Astrocyte of the cerebellum (primary cell): ENCODE measurements at regions not wholly inside any gene's neighbourhood (a gene's known extent, or its start where the extent isn't known, plus 50 kb on each side); places are given as distances from the start of the nearest gene placed in this dataset.

ENCODE experiments used
- DNase-seq: peaks from one replicate; pipeline ENCODE4 v3.0.0-alpha.2; 2011; ENCODE audit warnings: low read depth
- H3K4me3 ChIP-seq: 2 replicates; pipeline ENCODE4 v1.5.1; 2011; ENCODE audit warnings: mild to moderate bottlenecking, low read depth, low read length, moderate library complexity
- CTCF ChIP-seq: IDR thresholded peaks from 2 replicates; pipeline ENCODE4 v1.5.1; 2012; ENCODE audit warnings: low read length, low read depth, moderate library complexity, mild to moderate bottlenecking; ENCODE audit errors: missing control alignments
- in situ Hi-C: cut with HindIII; loops from 2 replicates; pipeline ENCODE4 v1.10.0; 2017; ENCODE audit warnings: low sequenced_read_pairs

DNA sequence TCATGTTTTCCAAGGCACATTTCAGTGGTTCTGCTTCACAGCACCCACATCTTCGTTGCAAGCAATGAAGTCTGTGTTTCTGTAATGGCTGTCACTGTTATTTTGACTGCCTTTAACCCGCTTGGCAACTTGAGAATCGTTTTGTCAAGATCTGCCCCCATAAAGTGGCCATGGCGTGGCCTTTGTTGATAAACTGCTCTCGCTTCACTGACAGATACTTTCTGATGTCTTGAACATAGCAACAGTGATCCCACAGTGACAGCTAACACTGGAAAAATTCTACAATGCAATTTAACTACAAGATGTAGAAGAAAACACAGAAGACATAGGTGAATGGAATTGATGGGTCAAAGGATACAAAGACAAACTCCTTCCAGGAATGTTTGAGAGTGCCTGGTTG lies 184.2 kb downstream of the KLHL28 start:
- no peak for TF ChIP-seq CTCF
- H3K4me3 ChIP-seq: no peak overlapping the region
- no peak for DNase-seq
- in situ Hi-C loops: no loop called here

DNA sequence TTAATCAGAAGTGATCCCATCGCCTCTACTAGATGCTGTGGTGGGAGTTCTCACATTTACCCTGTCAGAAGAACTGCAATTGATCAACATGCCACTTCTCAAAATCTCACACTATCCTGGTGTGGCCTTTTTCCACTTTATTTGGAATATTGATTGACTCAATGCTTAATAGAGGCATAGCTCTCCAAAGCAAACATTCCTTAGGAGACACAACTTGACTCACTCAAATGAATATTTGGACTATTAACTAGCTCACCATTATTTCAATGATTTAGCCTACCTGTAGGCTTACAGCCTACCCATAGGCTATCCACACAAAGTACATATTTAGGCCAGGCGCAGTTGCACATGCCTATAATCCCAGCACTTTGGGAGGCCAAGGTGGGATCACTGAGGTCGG lies 186.5 kb downstream of the KLHL28 start:
- H3K4me3 ChIP-seq: no peak overlapping the region
- TF ChIP-seq CTCF: no peak
- in situ Hi-C loops: no loop called here
- DNase-seq: no peak

DNA sequence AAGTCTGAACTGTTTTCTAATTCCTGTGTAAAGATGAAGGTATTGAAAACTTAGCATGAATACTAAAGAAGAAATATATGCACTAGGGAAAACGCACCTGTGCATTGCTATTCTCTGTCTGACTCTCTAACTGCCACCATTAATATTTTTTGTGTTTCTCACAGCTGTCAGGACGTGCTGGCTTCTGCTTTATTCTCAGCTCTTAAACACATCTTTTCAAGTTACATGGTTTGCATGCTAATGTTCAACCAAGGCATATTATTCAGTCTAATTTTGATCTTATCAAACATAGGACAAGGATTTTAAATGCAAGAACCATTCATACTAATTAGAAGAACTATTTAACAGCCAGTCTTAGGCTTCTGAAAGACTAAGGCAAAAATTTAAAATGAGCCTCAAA lies 187.4 kb downstream of the KLHL28 start:
- DNase-seq: no peak
- no peak for TF ChIP-seq CTCF
- H3K4me3 ChIP-seq: no peak overlapping the region
- in situ Hi-C loops: no loop called here

DNA sequence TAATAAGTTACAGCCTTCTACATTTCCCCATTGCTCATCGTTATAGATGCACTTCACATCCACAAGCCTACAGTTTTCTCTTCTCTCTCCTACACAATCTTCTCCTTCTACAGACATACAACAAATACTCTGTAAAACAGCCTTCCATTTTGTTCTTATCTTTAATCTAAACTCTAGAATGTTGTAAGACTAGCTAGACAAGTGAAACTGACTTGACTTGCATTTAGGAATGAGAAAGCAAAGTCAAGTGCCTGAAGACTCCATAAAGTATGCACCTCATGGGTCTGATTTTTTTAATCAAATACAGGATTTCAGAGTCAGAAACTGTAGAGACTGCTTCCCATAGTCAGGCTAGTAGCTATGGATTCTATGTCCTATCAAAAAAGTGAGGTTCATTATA lies 190.3 kb downstream of the KLHL28 start:
- in situ Hi-C loops: no loop called here
- TF ChIP-seq CTCF: no peak
- no peak overlapping the region for H3K4me3 ChIP-seq
- DNase-seq: no peak

- DNase-seq: no peak
- TF ChIP-seq CTCF: no peak
- in situ Hi-C loops: no loop called here
- H3K4me3 ChIP-seq: no peak overlapping the region
Measured at GRCh38 chr14:44770201-44770600, 191.5 kb downstream of the KLHL28 start.

DNA sequence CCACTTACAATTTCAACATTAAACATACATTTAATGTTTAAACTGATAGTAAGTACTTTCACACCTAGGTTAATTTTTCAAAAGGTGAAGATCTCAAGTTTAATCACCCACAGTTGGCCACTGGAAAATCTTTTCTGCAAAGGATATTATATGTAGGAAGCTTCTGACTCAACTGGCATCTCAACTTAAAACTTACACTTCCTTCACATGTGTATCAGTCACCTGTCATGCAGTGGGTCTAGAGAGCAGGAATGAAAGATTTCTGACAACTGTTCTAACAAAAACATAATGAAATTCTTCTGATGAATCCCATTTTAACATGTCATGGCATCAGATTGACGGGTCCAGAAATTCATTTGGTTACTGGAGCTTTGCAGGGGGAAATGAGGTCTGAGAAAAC lies 192.8 kb downstream of the KLHL28 start:
- in situ Hi-C loops: no loop called here
- TF ChIP-seq CTCF: no peak
- no peak for DNase-seq
- H3K4me3 ChIP-seq: no peak overlapping the region

- no peak overlapping the region for H3K4me3 ChIP-seq
- in situ Hi-C loops: no loop called here
- TF ChIP-seq CTCF: no peak
- no peak for DNase-seq
Measured at GRCh38 chr14:44767646-44768173, 194.0 kb downstream of the KLHL28 start.
